SK-N-MC (cell line): ENCODE measurements at regions not wholly inside any gene's neighbourhood (a gene's known extent, or its start where the extent isn't known, plus 50 kb on each side); places are given as distances from the start of the nearest gene placed in this dataset.

Experiments
- FOXP2 ChIP-seq: optimal IDR thresholded peaks from 2 replicates; pipeline ENCODE3; 2011; ENCODE audit warnings: mild to moderate bottlenecking, moderate library complexity; ENCODE audit not compliant: insufficient read depth; ENCODE audit errors: extremely low read length, control extremely low read depth
- POLR2AphosphoS5 ChIP-seq: IDR thresholded peaks from 2 replicates; pipeline ENCODE4 v1.6.1; 2012; ENCODE audit warnings: mild to moderate bottlenecking, low read depth, low read length, borderline replicate concordance

DNA sequence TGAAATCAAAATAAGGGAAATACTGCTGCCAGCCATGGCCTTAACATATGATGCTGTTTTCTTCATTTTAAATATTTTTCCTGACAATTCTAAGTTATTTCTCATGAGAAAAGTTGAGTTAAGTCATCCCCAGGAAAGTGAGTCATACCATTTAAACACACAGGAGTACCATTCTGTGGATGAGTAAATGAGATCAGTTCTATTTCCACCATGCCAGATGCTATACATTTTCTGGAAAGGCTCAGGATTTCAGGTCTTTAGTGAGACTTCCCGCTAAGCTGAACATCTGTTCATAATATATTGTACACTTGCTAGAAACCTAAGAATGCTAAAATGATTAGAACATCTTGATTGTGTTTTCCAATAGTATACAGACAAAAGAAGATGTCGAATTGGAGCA lies 256.2 kb upstream of the MANEA start:
- TF ChIP-seq POLR2AphosphoS5, result no peak
- no peak for TF ChIP-seq FOXP2
